Common myeloid progenitor, CD34-positive (primary cell): ENCODE measurements at regions not wholly inside any gene's neighbourhood (a gene's known extent, or its start where the extent isn't known, plus 50 kb on each side); places are given as distances from the start of the nearest gene placed in this dataset.

ENCODE experiments used
- CTCF ChIA-PET: fragments of 350-600 bp; sonication (Branson Sonifier 250); formaldehyde crosslinking; loops from one replicate; lab custom pipeline; 2021; ENCODE audit warnings: antibody characterized with exemption; lab: Charles Lee
- POLR2A ChIA-PET: fragments of 350-600 bp; sonication (Branson Sonifier 250); formaldehyde crosslinking; loops from one replicate; lab custom pipeline; 2021; ENCODE audit warnings: antibody characterized with exemption; lab: Charles Lee
- DNase-seq, 3 donors: peaks; one replicate each; pipeline versions ENCODE4 v3.0.0 to v3.0.0-alpha.2; 2013
- H3K27ac ChIP-seq, 2 experiments: 1 replicate in 1 of 2; 2 replicates in 1 of 2; pipeline ENCODE4 v1.7.0; 2013; ENCODE audit warnings: inconsistent platforms in 2 of 2, low read length in 2 of 2, mild to moderate bottlenecking in 2 of 2, low read depth in 1 of 2, moderate library complexity in 1 of 2; ENCODE audit not compliant: severe bottlenecking in 2 of 2, insufficient read depth in 1 of 2, poor library complexity in 1 of 2
- H3K27me3 ChIP-seq, 5 experiments: replicated peaks in 2 of 5; 1 replicate in 3 of 5; 2 replicates in 2 of 5; pipeline versions ENCODE4 v1.6.1 to v1.7.0; 2013; ENCODE audit warnings: low read length in 4 of 5, mild to moderate bottlenecking in 2 of 5, moderate library complexity in 2 of 5, inconsistent platforms in 1 of 5; ENCODE audit not compliant: insufficient read depth in 5 of 5, control insufficient read depth in 4 of 5
- H3K36me3 ChIP-seq, 4 experiments: 1 replicate in 2 of 4; 2 replicates in 2 of 4; pipeline versions ENCODE4 v1.6.1 to v1.7.0; 2013; ENCODE audit warnings: low read length in 3 of 4, control low read depth in 1 of 4, mild to moderate bottlenecking in 1 of 4; ENCODE audit not compliant: control insufficient read depth in 4 of 4, insufficient read depth in 4 of 4
- H3K4me1 ChIP-seq, 4 experiments: 1 replicate in 3 of 4; 2 replicates in 1 of 4; pipeline versions ENCODE4 v1.6.1 to v1.7.1; 2013; ENCODE audit warnings: low read length in 3 of 4, mild to moderate bottlenecking in 3 of 4, control low read depth in 1 of 4, inconsistent platforms in 1 of 4, moderate library complexity in 1 of 4; ENCODE audit not compliant: control insufficient read depth in 4 of 4, insufficient read depth in 4 of 4; ENCODE audit errors: control extremely low read depth in 1 of 4
- H3K4me3 ChIP-seq, 7 experiments: 1 replicate in 4 of 7; 2 replicates in 3 of 7; pipeline versions ENCODE4 v1.5.1 to v1.7.0; 2013; ENCODE audit warnings: mild to moderate bottlenecking in 7 of 7, low read length in 6 of 7, moderate library complexity in 6 of 7, inconsistent platforms in 2 of 7, low read depth in 2 of 7, control low read depth in 1 of 7; ENCODE audit not compliant: insufficient read depth in 4 of 7, control insufficient read depth in 1 of 7; ENCODE audit errors: extremely low read depth in 1 of 7
- H3K9me3 ChIP-seq, 5 experiments: 1 replicate in 4 of 5; 2 replicates in 1 of 5; pipeline versions ENCODE4 v1.6.1 to v1.7.1; 2013; ENCODE audit warnings: low read length in 4 of 5, mild to moderate bottlenecking in 2 of 5, inconsistent platforms in 1 of 5, low read depth in 1 of 5, moderate library complexity in 1 of 5; ENCODE audit not compliant: control insufficient read depth in 4 of 5, insufficient read depth in 2 of 5; ENCODE audit errors: control extremely low read depth in 1 of 5
- WGBS: methylation state at CpG from one replicate; pipeline ENCODE4 v1.1.5; 2013; ENCODE audit not compliant: insufficient coverage; 5-methylcytosine and 5-hydroxymethylcytosine counted together

DNA sequence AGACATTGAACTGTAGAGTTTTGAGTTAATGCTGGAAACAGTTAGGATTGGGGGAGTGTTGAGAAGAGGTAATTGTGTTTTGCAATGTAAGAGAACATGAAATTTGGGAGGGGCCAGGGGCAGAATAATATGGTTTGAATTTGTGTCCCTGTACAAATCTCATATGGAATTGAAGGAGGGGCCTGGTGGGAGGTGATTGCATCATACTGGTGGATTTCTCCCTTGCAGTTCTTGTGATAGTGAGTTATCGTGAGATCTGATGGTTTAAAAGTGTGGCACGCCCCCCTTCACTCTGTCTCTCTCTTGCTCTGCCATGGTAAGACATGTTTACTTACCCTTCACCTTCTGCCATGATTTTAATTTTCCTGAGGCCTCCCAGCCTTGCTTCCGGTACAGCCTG lies 876.0 kb upstream of the FBXO33 start:
- H3K27me3 ChIP-seq: no peaks in the 10 kb centered on the region
- no peak overlapping the region for H3K27ac ChIP-seq
- no peak overlapping the region for H3K4me3 ChIP-seq
- H3K4me1 ChIP-seq: no peaks in the 10 kb centered on the region
- 100% methylated on average over 1 of the region's 3 CpGs for WGBS
- no peaks in the 10 kb centered on the region for H3K36me3 ChIP-seq
- H3K9me3 ChIP-seq: no peaks in the 10 kb centered on the region
- POLR2A ChIA-PET: no interaction called here
- DNase-seq: no peak
- CTCF ChIA-PET: no interaction called here

- CTCF ChIA-PET: no interaction called here
- H3K4me3 ChIP-seq: no peak overlapping the region
- H3K36me3 ChIP-seq: no peaks in the 10 kb centered on the region
- H3K4me1 ChIP-seq: no peaks in the 10 kb centered on the region
- no peak for DNase-seq
- H3K27me3 ChIP-seq: no peaks in the 10 kb centered on the region
- no peaks in the 10 kb centered on the region for H3K9me3 ChIP-seq
- POLR2A ChIA-PET: no interaction called here
- no peak overlapping the region for H3K27ac ChIP-seq
These were observed 864.6 kb upstream of the FBXO33 start for GRCh38 chr14:40296821-40297220.

GRCh38 chr14:40292664-40293063 lies 860.4 kb upstream of the FBXO33 start:
- no peaks in the 10 kb centered on the region for H3K9me3 ChIP-seq
- CTCF ChIA-PET: no interaction called here

GRCh38 chr14:40282196-40282595 lies 850.0 kb upstream of the FBXO33 start:
- Histone ChIP-seq H3K27me3 (no peaks in the 10 kb centered on the region), H3K27ac (no peak overlapping the region), H3K4me1 (no peaks in the 10 kb centered on the region), H3K36me3 (no peaks in the 10 kb centered on the region), H3K4me3 (no peak overlapping the region), H3K9me3 (no peaks in the 10 kb centered on the region)
- no peak for DNase-seq
- ChIA-PET CTCF (no interaction called here), POLR2A (no interaction called here)
- WGBS: no CpG with 5 or more reads among the region's 1 CpG

More at GRCh38 chr14:40292664-40293063, 860.4 kb upstream of the FBXO33 start:
- no peak overlapping the region for H3K4me3 ChIP-seq
- DNase-seq: no peak
- no peak overlapping the region for H3K27ac ChIP-seq
- H3K4me1 ChIP-seq: no peaks in the 10 kb centered on the region
- no peaks in the 10 kb centered on the region for H3K36me3 ChIP-seq
- POLR2A ChIA-PET: no interaction called here
- no peaks in the 10 kb centered on the region for H3K27me3 ChIP-seq

DNA sequence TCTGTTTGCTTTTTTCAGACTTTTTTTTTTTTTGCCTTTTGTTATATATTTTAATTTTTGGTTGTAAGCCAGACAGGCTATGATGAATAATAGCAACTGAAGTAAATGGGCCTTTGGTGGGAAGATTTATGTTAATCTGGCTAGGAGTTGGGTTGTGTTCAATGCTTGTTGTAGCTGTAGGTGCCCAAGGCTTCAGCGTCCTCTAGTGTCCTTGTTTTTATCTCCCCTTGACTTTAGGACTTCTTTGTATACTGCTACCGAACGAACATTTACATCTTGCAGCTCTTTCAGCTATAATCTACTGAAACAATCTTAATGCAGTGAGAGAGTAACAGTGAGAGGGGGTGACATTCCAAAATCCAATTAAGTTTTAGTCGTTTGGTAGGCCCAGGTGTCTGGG lies 848.4 kb upstream of the FBXO33 start:
- H3K9me3 ChIP-seq: no peaks in the 10 kb centered on the region
- no peak for DNase-seq
- H3K27ac ChIP-seq: no peak overlapping the region
- H3K27me3 ChIP-seq: no peaks in the 10 kb centered on the region
- no CpG with 5 or more reads among the region's 4 CpGs for WGBS
- ChIA-PET POLR2A (no interaction called here), CTCF (no interaction called here)
- no peaks in the 10 kb centered on the region for H3K4me1 ChIP-seq
- no peak overlapping the region for H3K4me3 ChIP-seq
- H3K36me3 ChIP-seq: no peaks in the 10 kb centered on the region

- ChIA-PET CTCF (no interaction called here), POLR2A (no interaction called here)
- Histone ChIP-seq H3K36me3 (no peaks in the 10 kb centered on the region), H3K27me3 (no peaks in the 10 kb centered on the region), H3K27ac (no peak overlapping the region), H3K4me3 (no peak overlapping the region), H3K4me1 (no peaks in the 10 kb centered on the region), H3K9me3 (no peaks in the 10 kb centered on the region)
- DNase-seq: no peak
- no CpG with 5 or more reads among the region's 4 CpGs for WGBS
These were observed 841.2 kb upstream of the FBXO33 start for GRCh38 chr14:40273417-40273816.

GRCh38 chr14:40271480-40271879 lies 839.2 kb upstream of the FBXO33 start:
- POLR2A ChIA-PET: no interaction called here
- CTCF ChIA-PET: no interaction called here
- H3K4me3 ChIP-seq: no peak overlapping the region
- no peaks in the 10 kb centered on the region for H3K27me3 ChIP-seq
- WGBS: no CpG with 5 or more reads among the region's 1 CpG
- DNase-seq: no peak
- H3K9me3 ChIP-seq: no peaks in the 10 kb centered on the region
- no peaks in the 10 kb centered on the region for H3K4me1 ChIP-seq
- no peaks in the 10 kb centered on the region for H3K36me3 ChIP-seq
- no peak overlapping the region for H3K27ac ChIP-seq
